H9 (cell line): ENCODE measurements at regions not wholly inside any gene's neighbourhood (a gene's known extent, or its start where the extent isn't known, plus 50 kb on each side); places are given as distances from the start of the nearest gene placed in this dataset.

Experiments
- DNase-seq: peaks from one replicate; pipeline ENCODE4 v3.0.0-alpha.2; 2017
- H2AFZ ChIP-seq: one replicate; pipeline ENCODE4 v1.6.1; 2013; ENCODE audit warnings: mild to moderate bottlenecking, low read length, control low read depth, moderate library complexity
- H2AK5ac ChIP-seq: 2 replicates; pipeline ENCODE4 v1.6.1; 2013; ENCODE audit warnings: low read length, control low read depth, mixed read lengths; ENCODE audit not compliant: insufficient read length
- H2BK120ac ChIP-seq: one replicate; pipeline ENCODE4 v1.6.1; 2013; ENCODE audit warnings: low read depth, mild to moderate bottlenecking, low read length, control low read depth, inconsistent platforms; ENCODE audit not compliant: poor library complexity, severe bottlenecking
- H2BK12ac ChIP-seq: 2 replicates; pipeline ENCODE4 v1.6.1; 2013; ENCODE audit warnings: low read length, control low read depth, mixed read lengths, low read depth; ENCODE audit not compliant: insufficient read length
- H2BK15ac ChIP-seq: 2 replicates; pipeline ENCODE4 v1.6.1; 2013; ENCODE audit warnings: low read depth, low read length, control low read depth
- H2BK20ac ChIP-seq: one replicate; pipeline ENCODE4 v1.6.1; 2013; ENCODE audit warnings: low read depth, mild to moderate bottlenecking, low read length, control low read depth, inconsistent platforms; ENCODE audit not compliant: poor library complexity, severe bottlenecking
- H2BK5ac ChIP-seq: 2 replicates; pipeline ENCODE4 v1.6.1; 2013; ENCODE audit warnings: low read length, control low read depth, mixed read lengths; ENCODE audit not compliant: insufficient read length
- H3K14ac ChIP-seq: 2 replicates; pipeline ENCODE4 v1.6.1; 2013; ENCODE audit warnings: low read length, control low read depth; ENCODE audit not compliant: insufficient read depth
- H3K18ac ChIP-seq: 2 replicates; pipeline ENCODE4 v1.6.1; 2013; ENCODE audit warnings: low read depth, mild to moderate bottlenecking, mixed read lengths, low read length, control low read depth; ENCODE audit not compliant: insufficient read length
- H3K23ac ChIP-seq: 2 replicates; pipeline ENCODE4 v1.6.1; 2013; ENCODE audit warnings: low read length, control low read depth, mixed read lengths, low read depth; ENCODE audit not compliant: insufficient read length
- H3K23me2 ChIP-seq: 2 replicates; pipeline ENCODE4 v1.6.1; 2013; ENCODE audit warnings: low read depth, mild to moderate bottlenecking, mixed read lengths, low read length, control low read depth; ENCODE audit not compliant: insufficient read length, poor library complexity, severe bottlenecking
- H3K27ac ChIP-seq: 2 replicates; pipeline ENCODE4 v1.5.1; 2013; ENCODE audit warnings: low read length, control low read depth, mixed read lengths, low read depth; ENCODE audit not compliant: insufficient read length
- H3K27me3 ChIP-seq: 2 replicates; pipeline ENCODE4 v1.6.1; 2013; ENCODE audit warnings: low read length, control low read depth, inconsistent platforms; ENCODE audit not compliant: insufficient read depth
- H3K4ac ChIP-seq: 2 replicates; pipeline ENCODE4 v1.6.1; 2013; ENCODE audit warnings: low read depth, mild to moderate bottlenecking, control low read depth, inconsistent platforms, low read length, moderate library complexity
- H3K4me1 ChIP-seq: 2 replicates; pipeline ENCODE4 v1.6.1; 2013; ENCODE audit warnings: low read length, control low read depth, inconsistent platforms; ENCODE audit not compliant: insufficient read depth
- H3K4me2 ChIP-seq: 2 replicates; pipeline ENCODE4 v1.6.1; 2013; ENCODE audit warnings: low read length, control low read depth, mixed read lengths; ENCODE audit not compliant: insufficient read length, insufficient read depth
- H3K56ac ChIP-seq: 2 replicates; pipeline ENCODE4 v1.6.1; 2013; ENCODE audit warnings: low read depth, mild to moderate bottlenecking, mixed read lengths, low read length, control low read depth; ENCODE audit not compliant: insufficient read length
- H3K79me1 ChIP-seq: 2 replicates; pipeline ENCODE4 v1.6.1; 2013; ENCODE audit warnings: low read depth, mild to moderate bottlenecking, moderate library complexity, low read length, control low read depth, inconsistent platforms; ENCODE audit not compliant: insufficient read depth, poor library complexity, severe bottlenecking
- H3K79me2 ChIP-seq: 2 replicates; pipeline ENCODE4 v1.6.1; 2013; ENCODE audit warnings: low read length, control low read depth, inconsistent platforms; ENCODE audit not compliant: insufficient read depth
- H3K9ac ChIP-seq: 2 replicates; pipeline ENCODE4 v1.6.1; 2013; ENCODE audit warnings: low read length, control low read depth, mixed read lengths; ENCODE audit not compliant: insufficient read length; ENCODE audit errors: extremely low read depth
- H3K9me3 ChIP-seq: one replicate; pipeline ENCODE4 v1.6.1; 2013; ENCODE audit warnings: low read depth, low read length, inconsistent platforms; ENCODE audit not compliant: control insufficient read depth
- H3T11ph ChIP-seq: one replicate; pipeline ENCODE4 v1.6.1; 2013; ENCODE audit warnings: mild to moderate bottlenecking, low read length, control low read depth, inconsistent platforms
- H4K20me1 ChIP-seq: one replicate; pipeline ENCODE4 v1.6.1; 2013; ENCODE audit not compliant: control insufficient read depth, insufficient read length, insufficient read depth
- H4K5ac ChIP-seq: 2 replicates; pipeline ENCODE4 v1.6.1; 2013; ENCODE audit warnings: low read depth, mild to moderate bottlenecking, mixed read lengths, low read length, control low read depth; ENCODE audit not compliant: insufficient read length
- H4K8ac ChIP-seq: replicated peaks from 2 replicates; pipeline ENCODE4 v1.6.1; 2013; ENCODE audit warnings: low read length, control low read depth, mixed read lengths, low read depth; ENCODE audit not compliant: insufficient read length
- H4K91ac ChIP-seq: 2 replicates; pipeline ENCODE4 v1.6.1; 2013; ENCODE audit warnings: low read depth, mild to moderate bottlenecking, moderate library complexity, mixed read lengths, low read length, control low read depth; ENCODE audit not compliant: insufficient read length
- H3K27ac Mint-ChIP-seq, 3 experiments: 2 replicates in 2 of 3; 3 replicates in 1 of 3; pipeline ENCODE4 v1.8.0; 2020 to 2021; ENCODE audit warnings: mixed read lengths in 3 of 3, mild to moderate bottlenecking in 1 of 3, moderate library complexity in 1 of 3
- H3K27me3 Mint-ChIP-seq: 2 replicates; pipeline ENCODE4 v1.8.0; 2021; ENCODE audit warnings: low read depth, mild to moderate bottlenecking, moderate library complexity, mixed read lengths
- H3K36me3 Mint-ChIP-seq, 3 experiments: 2 replicates in 2 of 3; 3 replicates in 1 of 3; pipeline ENCODE4 v1.8.0; 2020 to 2021; ENCODE audit warnings: low read depth in 3 of 3, mixed read lengths in 3 of 3; ENCODE audit not compliant: insufficient read depth in 1 of 3
- H3K4me1 Mint-ChIP-seq, 2 experiments: 2 replicates each; pipeline ENCODE4 v1.8.0; 2020; ENCODE audit warnings: mixed read lengths in 2 of 2
- H3K4me3 Mint-ChIP-seq, 2 experiments: 2 replicates in 1 of 2; 3 replicates in 1 of 2; pipeline ENCODE4 v1.8.0; 2020 to 2021; ENCODE audit warnings: mild to moderate bottlenecking in 2 of 2, mixed read lengths in 2 of 2, moderate library complexity in 1 of 2
- H3K9me3 Mint-ChIP-seq, 2 experiments: 2 replicates in 1 of 2; 3 replicates in 1 of 2; pipeline ENCODE4 v1.8.0; 2020; ENCODE audit warnings: mild to moderate bottlenecking in 2 of 2, mixed read lengths in 2 of 2, moderate library complexity in 1 of 2
- CTCF ChIP-seq: fragments of 200-600 bp; sonication (generic); conservative IDR thresholded peaks from 3 replicates; pipeline ENCODE4 v1.8.0; 2021; ENCODE audit warnings: antibody characterized with exemption, mild to moderate bottlenecking
- WGBS: extraction: QIAGEN DNeasy Blood & Tissue Kit; methylation state at CpG from one replicate; pipeline ENCODE4 v1.1.7; 2013; ENCODE audit warnings: missing lambda C conversion rate, low lambda C conversion rate, mixed read lengths; ENCODE audit not compliant: insufficient read length; ENCODE audit errors: extremely low coverage; 5-methylcytosine and 5-hydroxymethylcytosine counted together

- Histone ChIP-seq H2AK5ac (no peak overlapping the region), H3K4ac (no peak overlapping the region), H3K79me2 (no peaks in the 10 kb centered on the region), H4K20me1 (no peaks in the 10 kb centered on the region), H3K9ac (no peak overlapping the region), H2BK5ac (no peak overlapping the region), H3K27me3 (peaks cover 2% of the 10 kb centered on the region; the same call in 1 of the 2 replicates), H3K14ac (no peak overlapping the region), H2BK120ac (no peak overlapping the region), H3K4me1 (no peaks in the 10 kb centered on the region), H3K23me2 (no peaks in the 10 kb centered on the region), H3K27ac (no peak overlapping the region), H4K8ac (no peak overlapping the region), H2BK15ac (no peak overlapping the region), H3K9me3 (no peaks in the 10 kb centered on the region), H3K4me2 (no peak overlapping the region), H2BK12ac (no peak overlapping the region), H2AFZ (no peak overlapping the region), H3K79me1 (no peaks in the 10 kb centered on the region), H3K56ac (no peak overlapping the region), H4K5ac (no peak overlapping the region), H4K91ac (no peak overlapping the region), H3T11ph (no peak overlapping the region), H2BK20ac (no peak overlapping the region), H3K23ac (no peak overlapping the region), H3K18ac (no peak overlapping the region)
- no CpG with 5 or more reads among the region's 4 CpGs for WGBS
- DNase-seq: no peak
- H3K4me3 Mint-ChIP-seq: no peak overlapping the region
- H3K27ac Mint-ChIP-seq: no peak overlapping the region
- no peaks in the 10 kb centered on the region for H3K4me1 Mint-ChIP-seq
- TF ChIP-seq CTCF: no peak
- H3K36me3 Mint-ChIP-seq: no peaks in the 10 kb centered on the region
- 0 out of 2 replicates have a peak, but pooled peaks cover 1% of the 10 kb centered on the region for H3K27me3 Mint-ChIP-seq
- no peaks in the 10 kb centered on the region for H3K9me3 Mint-ChIP-seq
These were observed 253.3 kb upstream of the TSHZ3 start for GRCh38 chr19:31602548-31602947.
